Tibial artery (tissue), 4 donors: ENCODE measurements at regions not wholly inside any gene's neighbourhood (a gene's known extent, or its start where the extent isn't known, plus 50 kb on each side); places are given as distances from the start of the nearest gene placed in this dataset.

Source experiments
- DNase-seq, 2 donors: peaks; one replicate each; pipeline ENCODE4 v3.0.0-alpha.2; 2019
- H3K27ac ChIP-seq, 2 donors: fragments of 200-600 bp; sonication (generic) in 1 of 2; 1 replicate in 1 of 2; 2 replicates in 1 of 2; pipeline ENCODE4 v1.5.1; 2018 to 2019; ENCODE audit warnings: mild to moderate bottlenecking in 1 of 2
- H3K27me3 ChIP-seq, 2 donors: fragments of 200-600 bp; sonication (generic) in 1 of 2; one replicate each; pipeline versions ENCODE4 v1.5.1 to v1.6.0; 2016 to 2019
- H3K36me3 ChIP-seq, 3 donors: fragments of 200-600 bp; sonication (generic) in 2 of 3; one replicate each; pipeline ENCODE4 v1.5.1; 2016 to 2019; ENCODE audit warnings: mild to moderate bottlenecking in 2 of 3
- H3K4me1 ChIP-seq, 4 donors: fragments of 200-600 bp; sonication (generic) in 2 of 4; 1 replicate in 3 of 4; 2 replicates in 1 of 4; pipeline ENCODE4 v1.5.1; 2016 to 2019
- H3K4me3 ChIP-seq, 2 donors: fragments of 200-600 bp; sonication (generic) in 1 of 2; 1 replicate in 1 of 2; 2 replicates in 1 of 2; pipeline ENCODE4 v1.5.1; 2018 to 2019; ENCODE audit warnings: mild to moderate bottlenecking in 2 of 2
- H3K9me3 ChIP-seq, 3 donors: fragments of 200-600 bp; sonication (generic) in 1 of 3; one replicate each; pipeline ENCODE4 v1.5.1; 2016 to 2019
- CTCF ChIP-seq, 2 experiments: fragments of 200-600 bp in 1 of 2; fragments of 450-650 bp in 1 of 2; IDR thresholded peaks; one replicate each; pipeline ENCODE4 v1.5.1; 2017 to 2019; ENCODE audit warnings: antibody characterized with exemption in 2 of 2, mild to moderate bottlenecking in 1 of 2, moderate library complexity in 1 of 2
- intact Hi-C: fragments of 100-400 bp; cut with DNase I; formaldehyde crosslinking; loops from one replicate; pipeline ENCODE4 v1.15.0; 2023; ENCODE audit warnings: low total_unique reads

GRCh38 chr1:185610954-185611353 is 123.2 kb upstream of the HMCN1 start:
- no peaks in the 10 kb centered on the region for H3K4me1 ChIP-seq
- no peak for DNase-seq
- intact Hi-C loops, result no loop called here
- no peaks in the 10 kb centered on the region for H3K36me3 ChIP-seq
- H3K9me3 ChIP-seq, result no peaks in the 10 kb centered on the region
- no peak for TF ChIP-seq CTCF (IDR thresholded peaks at IDR 0.05)
- H3K4me3 ChIP-seq, result no peak overlapping the region
- no peaks in the 10 kb centered on the region for H3K27me3 ChIP-seq
- H3K27ac ChIP-seq, result no peak overlapping the region

GRCh38 chr1:185608177-185608576 is 126.0 kb upstream of the HMCN1 start:
- H3K27me3 ChIP-seq, result no peaks in the 10 kb centered on the region
- H3K27ac ChIP-seq, result no peak overlapping the region
- H3K4me3 ChIP-seq, result no peak overlapping the region
- H3K4me1 ChIP-seq, result no peaks in the 10 kb centered on the region
- no peaks in the 10 kb centered on the region for H3K9me3 ChIP-seq
- H3K36me3 ChIP-seq, result no peaks in the 10 kb centered on the region
- intact Hi-C loops, result no loop called here
- TF ChIP-seq CTCF (IDR thresholded peaks at IDR 0.05), result no peak
- DNase-seq, result no peak

GRCh38 chr1:185603158-185603557 is 131.0 kb upstream of the HMCN1 start:
- Histone ChIP-seq H3K36me3 (no peaks in the 10 kb centered on the region), H3K4me1 (no peaks in the 10 kb centered on the region), H3K27ac (no peak overlapping the region), H3K9me3 (no peaks in the 10 kb centered on the region), H3K4me3 (no peak overlapping the region), H3K27me3 (no peaks in the 10 kb centered on the region)
- no peak for DNase-seq
- no peak for TF ChIP-seq CTCF (IDR thresholded peaks at IDR 0.05)
- intact Hi-C loops, result no loop called here

GRCh38 chr1:185601189-185601588 is 133.0 kb upstream of the HMCN1 start:
- no peak overlapping the region for H3K4me3 ChIP-seq
- intact Hi-C loops, result no loop called here
- H3K9me3 ChIP-seq, result no peaks in the 10 kb centered on the region
- no peaks in the 10 kb centered on the region for H3K36me3 ChIP-seq
- H3K4me1 ChIP-seq, result no peaks in the 10 kb centered on the region
- DNase-seq, result no peak
- H3K27ac ChIP-seq, result no peak overlapping the region
- no peak for TF ChIP-seq CTCF (IDR thresholded peaks at IDR 0.05)
- H3K27me3 ChIP-seq, result no peaks in the 10 kb centered on the region

GRCh38 chr1:185600641-185601040 is 133.6 kb upstream of the HMCN1 start:
- intact Hi-C loops, result no loop called here
- Histone ChIP-seq H3K27me3 (no peaks in the 10 kb centered on the region), H3K36me3 (no peaks in the 10 kb centered on the region), H3K4me3 (no peak overlapping the region), H3K9me3 (no peaks in the 10 kb centered on the region), H3K4me1 (no peaks in the 10 kb centered on the region), H3K27ac (no peak overlapping the region)
- no peak for DNase-seq
- no peak for TF ChIP-seq CTCF (IDR thresholded peaks at IDR 0.05)

GRCh38 chr1:185598332-185598731 is 135.9 kb upstream of the HMCN1 start:
- intact Hi-C loops, result no loop called here
- H3K4me3 ChIP-seq, result no peak overlapping the region
- H3K36me3 ChIP-seq, result no peaks in the 10 kb centered on the region
- no peak overlapping the region for H3K27ac ChIP-seq
- no peak for TF ChIP-seq CTCF (IDR thresholded peaks at IDR 0.05)
- H3K27me3 ChIP-seq, result no peaks in the 10 kb centered on the region
- no peak for DNase-seq
- no peaks in the 10 kb centered on the region for H3K9me3 ChIP-seq
- no peaks in the 10 kb centered on the region for H3K4me1 ChIP-seq
